ENCODE measurements at regions not wholly inside any gene's neighbourhood (a gene's known extent, or its start where the extent isn't known, plus 50 kb on each side); places are given as distances from the start of the nearest gene placed in this dataset.
"Not testable (repeated sequence)": the region's sequence is repeated elsewhere in the genome, so short reads cannot be mapped to it uniquely, and the experiment has no call there.

- no peak for DNase-seq
Measured at GRCh38 chr1:69086148-69086547, 481.6 kb upstream of the LRRC7 start.

GRCh38 chr1:69088571-69088970, 479.2 kb upstream of the LRRC7 start:
- no peak for DNase-seq

- DNase-seq: no peak
Measured at GRCh38 chr1:69090170-69090569, 477.6 kb upstream of the LRRC7 start.

GRCh38 chr1:69090752-69091151, 477.0 kb upstream of the LRRC7 start:
- DNase-seq: no peak

DNA sequence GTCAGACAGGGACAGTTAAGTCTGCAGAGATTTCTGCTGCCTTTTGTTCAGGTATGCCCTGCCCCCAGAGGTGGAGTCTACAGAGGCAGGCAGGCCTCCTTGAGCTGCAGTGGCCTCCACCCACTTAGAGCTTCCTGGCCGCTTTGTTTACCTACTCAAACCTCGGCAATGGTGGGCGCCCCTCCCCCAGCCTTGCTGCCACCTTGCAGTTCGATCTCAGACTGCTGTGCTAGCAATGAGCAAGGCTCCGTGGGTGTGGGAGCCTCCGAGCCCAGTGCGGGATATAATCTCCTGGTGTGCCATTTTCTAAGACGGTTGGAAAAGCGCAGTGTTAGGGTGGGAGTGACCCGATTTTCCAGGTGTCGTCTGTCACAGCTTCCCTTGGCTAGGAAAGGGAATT, 465.7 kb upstream of the LRRC7 start:
- DNase-seq: not testable (repeated sequence)

DNA sequence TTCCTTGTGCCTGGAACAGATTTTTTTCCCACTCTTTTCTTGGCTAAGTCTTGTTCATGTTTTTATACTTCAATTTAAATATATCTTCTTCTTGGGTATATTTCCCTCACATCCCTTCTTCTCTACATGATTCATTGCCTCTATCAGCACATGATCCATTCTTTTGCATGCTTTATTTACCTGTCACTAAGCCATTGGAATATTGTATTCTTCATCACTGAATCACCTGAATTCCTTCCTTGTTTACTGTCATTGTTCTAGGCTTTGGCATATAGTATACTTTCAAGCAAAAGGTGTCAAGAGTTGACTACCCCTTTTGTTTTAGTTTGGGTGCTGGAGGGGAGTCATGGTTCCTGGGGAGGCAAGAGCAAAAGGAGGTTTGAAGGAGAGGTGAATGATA, 464.5 kb upstream of the LRRC7 start:
- no peak for DNase-seq

- DNase-seq: no peak
Measured at GRCh38 chr1:69103705-69104385, 463.9 kb upstream of the LRRC7 start.

DNA sequence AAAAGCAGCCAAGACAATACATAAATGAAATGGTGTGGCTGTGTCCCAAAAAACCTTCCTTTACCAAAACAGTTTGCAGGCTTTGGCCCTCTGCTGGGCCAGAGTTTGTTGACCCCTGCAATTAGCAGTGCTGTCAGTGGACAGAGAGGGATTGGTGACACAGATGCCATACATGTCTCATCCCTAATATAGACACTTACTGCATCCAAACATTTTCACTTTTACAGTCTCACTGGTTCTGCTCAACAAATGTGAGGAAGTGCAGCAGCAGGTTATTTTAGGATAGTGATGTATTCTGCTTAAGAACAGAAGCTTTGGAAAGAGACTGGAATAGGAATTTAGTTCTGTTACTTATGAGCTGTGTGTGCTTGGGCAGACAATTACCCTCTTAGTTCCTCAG, 462.8 kb upstream of the LRRC7 start:
- no peak for DNase-seq

DNA sequence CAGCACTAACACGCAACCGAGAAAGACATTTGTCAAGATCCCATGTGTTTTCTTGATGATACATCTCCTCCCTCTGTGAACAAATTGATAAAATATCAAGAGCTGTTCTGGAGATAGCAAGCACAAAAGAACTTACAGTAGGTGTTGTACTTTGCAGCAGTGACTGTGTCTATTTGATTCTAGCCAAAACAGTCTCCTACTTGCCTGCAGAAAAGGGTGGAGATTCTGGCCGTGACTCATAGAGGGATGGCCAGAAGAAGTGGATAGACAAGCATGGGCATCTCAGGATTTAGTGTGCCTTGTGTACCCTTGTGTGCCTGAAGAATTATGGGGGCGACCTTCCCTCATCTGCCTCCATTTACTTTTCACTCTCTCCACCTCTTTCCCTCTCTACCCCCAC, 458.4 kb upstream of the LRRC7 start:
- no peak for DNase-seq

DNA sequence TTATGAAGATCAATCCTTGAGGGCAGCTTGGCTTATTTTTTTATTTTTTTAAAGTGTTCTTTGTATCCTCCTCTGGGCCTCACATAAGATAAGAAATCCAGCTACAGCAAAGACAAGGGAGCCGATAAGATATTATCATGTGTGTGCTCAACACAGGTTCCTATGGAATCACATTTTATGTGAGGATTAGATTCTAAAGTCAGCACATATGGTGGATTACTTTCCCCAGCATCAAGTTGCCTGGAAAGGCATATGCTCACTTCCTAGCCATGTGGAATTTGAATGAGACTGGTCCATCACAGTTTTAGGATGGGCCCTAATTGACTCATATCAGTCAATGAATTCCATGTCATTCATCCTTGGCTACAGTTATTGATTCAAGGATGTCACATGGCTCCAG, 456.9 kb upstream of the LRRC7 start:
- DNase-seq: no peak

GRCh38 chr1:69120126-69120741, 447.5 kb upstream of the LRRC7 start:
- not testable (repeated sequence) for DNase-seq

GRCh38 chr1:69120817-69121216, 446.9 kb upstream of the LRRC7 start:
- DNase-seq: no peak

- no peak for DNase-seq
Measured at GRCh38 chr1:69121723-69122122, 446.0 kb upstream of the LRRC7 start.

DNA sequence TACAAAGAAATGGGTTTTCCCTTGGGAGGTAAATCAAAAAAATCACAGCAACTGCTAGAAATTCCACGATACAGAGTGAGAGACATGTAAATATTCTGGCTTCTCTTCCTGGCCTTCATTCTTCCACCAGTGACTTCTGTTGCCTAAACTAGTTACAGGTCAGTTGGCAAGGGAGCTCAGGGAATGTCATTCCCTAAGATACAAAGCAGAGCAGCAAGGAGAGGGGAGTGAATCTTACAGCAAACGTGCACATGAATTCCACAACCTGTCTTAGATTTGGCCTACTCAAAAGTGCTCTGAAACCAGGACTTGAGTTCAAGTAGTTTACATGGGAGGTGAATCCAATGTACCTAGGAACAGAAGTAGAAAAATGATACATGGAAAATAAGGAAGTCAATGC, 445.3 kb upstream of the LRRC7 start:
- no peak for DNase-seq

- no peak for DNase-seq
Measured at GRCh38 chr1:69123486-69123885, 444.2 kb upstream of the LRRC7 start.

DNA sequence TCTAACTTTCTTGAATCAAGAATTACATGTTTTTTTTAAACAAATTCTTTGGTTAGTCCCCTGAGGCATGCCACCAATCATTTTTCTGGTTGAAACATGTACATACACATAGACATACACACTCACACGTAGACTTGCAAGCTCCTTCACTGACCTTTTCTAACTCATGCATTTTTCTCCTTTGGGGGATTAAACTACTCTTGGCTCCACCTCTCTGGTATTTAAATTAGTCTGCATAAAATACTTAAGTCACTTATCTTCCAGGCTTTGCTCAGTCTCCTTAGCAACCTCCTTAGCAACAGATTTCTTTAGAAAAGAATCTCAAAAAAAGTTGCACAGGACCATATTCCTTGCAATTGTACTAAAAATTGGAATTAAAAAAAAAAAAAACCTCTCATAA, 440.9 kb upstream of the LRRC7 start:
- no peak for DNase-seq

- DNase-seq: no peak
Measured at GRCh38 chr1:69128204-69128603, 439.5 kb upstream of the LRRC7 start.

DNA sequence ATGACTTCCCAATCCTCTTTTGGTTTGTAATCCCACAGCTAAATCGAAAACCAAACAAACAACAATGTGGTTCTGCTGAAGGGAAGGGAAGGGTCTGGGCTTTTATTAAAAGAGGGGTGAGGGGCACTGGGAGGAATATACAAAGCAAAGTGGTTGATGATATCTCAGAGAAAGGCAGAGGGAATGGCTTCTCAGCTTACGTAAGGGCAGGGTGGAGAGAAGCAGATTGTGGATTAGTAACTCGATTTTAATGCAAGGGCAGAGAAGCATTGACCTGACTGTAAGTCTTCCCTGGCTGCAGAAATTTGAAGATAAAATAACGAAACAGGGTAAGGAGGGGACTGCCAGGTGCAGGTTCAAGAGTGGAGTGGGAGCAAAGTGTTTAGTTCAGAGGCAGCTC, 438.2 kb upstream of the LRRC7 start:
- no peak for DNase-seq

DNA sequence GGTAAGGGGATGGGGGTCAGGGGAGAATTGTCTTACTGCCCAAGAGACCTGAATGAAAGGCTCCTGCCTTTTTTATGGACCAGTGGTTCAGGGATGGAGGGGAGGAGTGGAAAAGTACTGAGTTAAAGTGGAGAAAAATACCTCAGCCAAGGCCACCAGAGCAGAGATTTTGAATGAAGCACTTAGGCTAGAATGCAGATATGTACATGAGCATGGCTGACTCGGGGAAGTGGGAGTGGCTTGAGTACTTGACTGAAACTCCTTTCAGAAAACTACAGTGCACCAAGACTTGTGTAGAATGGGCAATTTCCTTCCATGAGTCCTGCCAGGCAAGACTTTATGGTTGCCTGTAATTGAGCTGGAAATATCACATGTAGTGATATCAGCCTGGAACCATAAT, 429.6 kb upstream of the LRRC7 start:
- DNase-seq: no peak

- no peak for DNase-seq
Measured at GRCh38 chr1:69139007-69139406, 428.7 kb upstream of the LRRC7 start.

DNA sequence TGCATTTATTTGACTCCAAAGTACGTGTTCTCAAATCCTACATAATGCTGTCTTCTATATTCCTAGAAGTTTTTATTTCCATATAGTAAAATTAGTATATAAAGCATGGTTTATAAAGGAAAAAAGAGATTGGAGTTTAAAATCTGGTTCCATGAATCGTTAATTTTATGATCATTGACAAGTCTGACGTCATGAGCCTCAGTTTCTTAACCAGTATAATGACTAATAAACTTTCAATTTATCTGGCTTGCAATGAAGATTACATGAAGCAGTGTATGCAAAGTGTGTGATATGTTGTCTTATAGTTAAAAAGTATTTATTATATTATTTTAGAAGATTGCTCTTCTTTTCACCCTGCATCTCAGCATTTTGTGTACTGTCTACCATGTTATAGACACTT, 421.4 kb upstream of the LRRC7 start:
- no peak for DNase-seq

DNA sequence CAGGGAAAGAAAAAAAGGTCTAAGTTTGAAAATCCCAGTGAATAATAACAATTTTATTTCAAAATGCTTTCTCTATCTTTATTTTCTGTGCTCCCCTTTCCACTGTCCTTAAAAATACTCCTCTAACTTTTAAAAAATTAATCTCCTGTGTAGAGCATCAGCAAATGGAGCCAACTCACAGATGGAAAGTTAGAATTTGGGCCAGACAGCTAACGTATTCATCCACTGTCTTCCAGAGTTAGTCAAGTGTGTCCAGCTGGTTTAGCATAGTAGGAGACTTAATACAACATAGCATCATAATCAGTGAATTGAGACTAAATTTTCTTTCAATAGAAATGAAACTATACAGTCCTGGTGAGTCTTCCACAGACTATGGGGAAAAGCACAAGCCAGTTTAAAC, 419.0 kb upstream of the LRRC7 start:
- no peak for DNase-seq

DNA sequence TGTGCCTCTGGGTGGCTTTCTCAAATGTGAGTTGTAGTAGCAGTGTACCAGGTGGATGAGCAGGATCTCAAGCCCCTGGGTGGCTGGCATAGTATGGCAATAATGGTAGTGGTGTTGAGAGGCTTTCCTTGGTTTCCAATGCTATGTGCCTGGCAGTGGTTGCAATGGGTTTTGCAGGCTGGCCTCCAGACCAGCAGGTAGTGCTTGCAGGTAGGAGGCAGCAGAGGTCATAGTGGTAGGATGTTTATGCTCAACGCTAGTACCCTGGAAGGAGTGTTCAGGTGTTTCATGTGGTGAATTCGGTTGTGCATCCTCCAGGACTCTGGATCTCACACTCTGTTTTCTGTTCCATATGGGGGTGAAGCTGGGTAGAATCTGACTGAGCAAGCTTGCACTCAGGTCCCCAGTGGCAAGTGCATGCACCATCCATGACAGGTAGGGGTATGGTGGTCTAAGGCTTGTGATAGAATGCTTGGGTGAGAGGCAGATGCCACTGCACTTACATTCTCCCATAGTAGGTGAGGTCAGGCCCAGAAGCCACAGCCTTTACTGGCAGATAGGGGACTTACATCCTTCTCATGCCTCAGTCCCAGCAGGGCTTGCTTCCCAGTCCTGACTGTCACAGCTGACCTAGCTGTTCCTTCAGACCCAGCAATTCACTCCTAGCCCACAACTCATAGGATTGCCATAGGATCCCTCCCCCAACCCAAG, 410.5 kb upstream of the LRRC7 start:
- no peak for DNase-seq

GRCh38 chr1:69163241-69163640, 404.5 kb upstream of the LRRC7 start:
- DNase-seq: no peak

Data from right kidney (tissue), 1 donor.